ENCODE measurements at regions not wholly inside any gene's neighbourhood (a gene's known extent, or its start where the extent isn't known, plus 50 kb on each side); places are given as distances from the start of the nearest gene placed in this dataset.

DNA sequence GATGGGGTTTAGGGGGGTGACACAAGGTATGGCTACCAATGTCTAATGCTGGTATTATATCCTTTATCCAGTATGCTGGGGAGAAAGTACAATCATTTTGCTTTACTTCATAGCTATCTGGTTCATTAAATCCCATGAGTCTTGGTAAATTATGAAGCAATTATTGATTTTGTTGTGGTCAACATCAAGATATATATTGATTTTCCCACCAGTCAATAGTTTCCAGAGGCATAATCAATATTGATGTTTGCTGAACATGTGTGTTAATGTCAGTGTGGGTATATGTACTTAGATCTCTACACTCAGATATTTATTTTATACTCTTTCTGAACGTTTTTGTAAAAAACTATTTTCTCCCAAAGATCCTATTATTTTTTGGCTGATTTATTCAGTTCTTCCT lies 155.5 kb downstream of the BACH1 start:
- no peak for DNase-seq (ENCODE audit: low spot score in 2 of 2)
- intact Hi-C loops (cut with DNase I; ENCODE audit: low total_unique reads) = no loop called here
- no peak for TF ChIP-seq POLR2A (IDR thresholded peaks at IDR 0.05)
- TF ChIP-seq, protein P1, sequence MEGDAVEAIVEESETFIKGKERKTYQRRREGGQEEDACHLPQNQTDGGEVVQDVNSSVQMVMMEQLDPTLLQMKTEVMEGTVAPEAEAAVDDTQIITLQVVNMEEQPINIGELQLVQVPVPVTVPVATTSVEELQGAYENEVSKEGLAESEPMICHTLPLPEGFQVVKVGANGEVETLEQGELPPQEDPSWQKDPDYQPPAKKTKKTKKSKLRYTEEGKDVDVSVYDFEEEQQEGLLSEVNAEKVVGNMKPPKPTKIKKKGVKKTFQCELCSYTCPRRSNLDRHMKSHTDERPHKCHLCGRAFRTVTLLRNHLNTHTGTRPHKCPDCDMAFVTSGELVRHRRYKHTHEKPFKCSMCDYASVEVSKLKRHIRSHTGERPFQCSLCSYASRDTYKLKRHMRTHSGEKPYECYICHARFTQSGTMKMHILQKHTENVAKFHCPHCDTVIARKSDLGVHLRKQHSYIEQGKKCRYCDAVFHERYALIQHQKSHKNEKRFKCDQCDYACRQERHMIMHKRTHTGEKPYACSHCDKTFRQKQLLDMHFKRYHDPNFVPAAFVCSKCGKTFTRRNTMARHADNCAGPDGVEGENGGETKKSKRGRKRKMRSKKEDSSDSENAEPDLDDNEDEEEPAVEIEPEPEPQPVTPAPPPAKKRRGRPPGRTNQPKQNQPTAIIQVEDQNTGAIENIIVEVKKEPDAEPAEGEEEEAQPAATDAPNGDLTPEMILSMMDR (IDR thresholded peaks at IDR 0.05) = no peak
- no peak overlapping the region for H3K4me3 ChIP-seq (ENCODE audit: low read depth, poor library complexity, severe bottlenecking)
- WGBS, 2 donors = 75 to 80% methylated on average over 1 of the region's 1 CpG

DNA sequence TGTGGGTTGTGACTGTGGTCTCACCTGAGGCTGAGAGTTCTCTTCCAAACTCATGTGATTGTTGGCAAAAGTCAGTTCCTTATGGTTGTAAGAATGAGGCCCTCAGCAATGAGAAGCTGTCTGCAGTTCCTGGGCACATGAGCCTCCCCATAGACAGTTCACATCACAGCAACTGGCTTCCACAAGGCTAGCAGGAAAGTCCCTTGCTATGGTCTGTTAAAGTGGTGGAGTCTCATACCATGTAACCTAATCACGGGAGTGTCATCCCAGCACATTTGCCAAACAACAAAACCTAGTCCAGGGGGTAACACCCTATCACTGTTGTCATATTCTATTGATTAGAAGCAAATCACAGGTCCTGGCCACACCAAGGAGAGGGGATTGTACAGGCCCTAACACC lies 163.8 kb downstream of the BACH1 start:
- no peak for TF ChIP-seq POLR2A (IDR thresholded peaks at IDR 0.05)
- TF ChIP-seq, protein P1 (IDR thresholded peaks at IDR 0.05) = no peak
- intact Hi-C loops (cut with DNase I; ENCODE audit: low total_unique reads) = no loop called here
- no peak overlapping the region for H3K4me3 ChIP-seq (ENCODE audit: low read depth, poor library complexity, severe bottlenecking)
- no peak for DNase-seq (ENCODE audit: low spot score in 2 of 2)
- 79 to 88% methylated on average over 1 of the region's 1 CpG for WGBS, 2 donors

DNA sequence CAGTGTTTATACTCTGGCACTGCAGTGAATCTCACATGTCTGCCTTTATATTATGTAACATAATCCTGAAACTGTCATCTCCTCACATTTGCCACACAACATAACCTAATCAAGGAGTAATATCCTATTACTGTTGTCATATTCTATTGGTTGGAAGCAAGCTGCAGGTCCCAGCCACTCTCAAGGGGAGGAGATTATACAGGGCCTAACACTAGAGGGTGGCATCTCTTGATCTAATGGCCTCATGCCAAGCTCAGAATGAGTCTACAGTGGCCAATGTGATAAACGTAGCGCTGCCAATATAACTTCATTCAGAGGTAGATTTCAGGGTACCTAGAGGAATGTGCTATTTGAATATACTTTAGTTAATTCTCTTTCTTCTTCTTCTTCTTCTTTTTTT lies 166.8 kb downstream of the BACH1 start:
- intact Hi-C loops (cut with DNase I; ENCODE audit: low total_unique reads) = no loop called here
- TF ChIP-seq, protein P1 (IDR thresholded peaks at IDR 0.05) = no peak
- TF ChIP-seq POLR2A (IDR thresholded peaks at IDR 0.05) = no peak
- no peak overlapping the region for H3K4me3 ChIP-seq (ENCODE audit: low read depth, poor library complexity, severe bottlenecking)
- WGBS, 2 donors = 82 to 83% methylated on average over 2 of the region's 2 CpGs
- DNase-seq (ENCODE audit: low spot score in 2 of 2) = no peak

DNA sequence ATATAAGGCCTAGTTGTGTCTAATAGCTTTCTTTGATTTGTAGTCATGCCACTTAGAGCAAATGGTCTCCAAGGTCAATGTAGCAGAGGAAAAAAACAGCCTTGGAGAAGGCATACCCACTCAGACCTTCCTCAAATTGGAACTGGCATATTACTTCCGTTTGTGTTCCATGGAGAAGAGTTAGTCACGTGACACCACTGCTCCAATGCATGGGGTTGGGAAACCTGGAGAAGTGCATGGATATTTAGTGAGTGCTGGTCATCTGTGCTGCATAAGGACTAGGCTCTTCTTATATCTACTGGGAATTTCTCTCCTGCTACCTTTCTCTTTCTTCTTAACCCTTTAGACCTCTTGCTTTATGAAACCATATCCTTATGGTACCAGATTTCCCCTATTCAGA lies 167.8 kb downstream of the BACH1 start:
- intact Hi-C loops (cut with DNase I; ENCODE audit: low total_unique reads) = no loop called here
- DNase-seq (ENCODE audit: low spot score in 2 of 2) = no peak
- H3K4me3 ChIP-seq (ENCODE audit: low read depth, poor library complexity, severe bottlenecking) = no peak overlapping the region
- WGBS, 2 donors = 86 to 94% methylated on average over 2 of the region's 2 CpGs
- TF ChIP-seq, protein P1 (IDR thresholded peaks at IDR 0.05) = no peak
- TF ChIP-seq POLR2A (IDR thresholded peaks at IDR 0.05) = no peak

DNA sequence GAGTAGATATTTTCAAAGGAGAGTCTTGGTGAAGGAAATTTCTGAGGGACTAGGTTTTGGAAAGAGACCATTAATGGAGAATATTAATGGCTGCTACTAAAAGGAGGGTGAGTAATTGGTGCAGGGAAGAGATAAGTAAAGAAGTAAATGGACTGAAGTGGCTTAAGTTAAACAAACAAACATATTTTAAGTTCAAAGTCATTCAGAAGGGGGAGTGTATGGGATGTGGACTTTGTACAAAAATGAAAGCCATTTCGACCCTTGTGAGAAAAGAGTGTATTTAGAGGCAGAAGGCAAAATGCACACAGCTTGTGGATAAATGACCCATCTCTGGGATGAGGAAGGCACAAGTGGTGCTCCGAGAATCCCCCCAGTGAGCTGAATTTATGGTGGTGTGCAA lies 171.7 kb downstream of the BACH1 start:
- DNase-seq (ENCODE audit: low spot score in 2 of 2) = no peak
- H3K4me3 ChIP-seq (ENCODE audit: low read depth, poor library complexity, severe bottlenecking) = no peak overlapping the region
- no peak for TF ChIP-seq POLR2A (IDR thresholded peaks at IDR 0.05)
- TF ChIP-seq, protein P1 (IDR thresholded peaks at IDR 0.05) = no peak
- WGBS, 2 donors = 87 to 96% methylated on average over 2 of the region's 2 CpGs
- intact Hi-C loops (cut with DNase I; ENCODE audit: low total_unique reads) = loop anchor here (10.0 kb wide), 1 partner anchor 374 kb away; no protein-coding TSS in a partner anchor

DNA sequence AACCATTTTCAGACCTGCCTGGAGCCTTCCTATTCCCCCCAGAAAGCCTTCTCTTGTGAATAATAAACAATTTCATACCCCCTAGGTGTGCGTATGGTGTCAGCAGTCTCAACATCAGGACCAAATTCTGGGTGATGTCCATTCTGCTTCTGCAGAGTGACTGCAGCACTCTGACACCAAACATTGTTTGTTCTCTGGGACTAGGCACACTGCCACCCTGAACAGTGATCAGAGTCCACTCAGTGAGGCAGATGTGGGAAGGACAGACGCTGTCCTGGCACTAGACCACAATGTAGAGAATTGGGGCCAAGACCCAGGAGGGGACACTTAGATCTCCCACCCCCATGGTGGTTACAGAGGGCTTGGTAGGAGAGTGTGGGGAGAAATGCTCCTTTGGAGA lies 175.1 kb downstream of the BACH1 start:
- intact Hi-C loops (cut with DNase I; ENCODE audit: low total_unique reads) = loop anchor here (10.0 kb wide), 1 partner anchor 371 kb away; no protein-coding TSS in a partner anchor

More for the DNA sequence above, 175.1 kb downstream of the BACH1 start:
- DNase-seq (ENCODE audit: low spot score in 2 of 2) = no peak
- no peak for TF ChIP-seq POLR2A (IDR thresholded peaks at IDR 0.05)
- TF ChIP-seq, protein P1 (IDR thresholded peaks at IDR 0.05) = no peak
- WGBS, 2 donors = 97 to 100% methylated on average over 2 of the region's 2 CpGs
- H3K4me3 ChIP-seq (ENCODE audit: low read depth, poor library complexity, severe bottlenecking) = no peak overlapping the region

Measured in lower leg skin (tissue), 4 donors.